ENCODE measurements at regions not wholly inside any gene's neighbourhood (a gene's known extent, or its start where the extent isn't known, plus 50 kb on each side); places are given as distances from the start of the nearest gene placed in this dataset.

DNA sequence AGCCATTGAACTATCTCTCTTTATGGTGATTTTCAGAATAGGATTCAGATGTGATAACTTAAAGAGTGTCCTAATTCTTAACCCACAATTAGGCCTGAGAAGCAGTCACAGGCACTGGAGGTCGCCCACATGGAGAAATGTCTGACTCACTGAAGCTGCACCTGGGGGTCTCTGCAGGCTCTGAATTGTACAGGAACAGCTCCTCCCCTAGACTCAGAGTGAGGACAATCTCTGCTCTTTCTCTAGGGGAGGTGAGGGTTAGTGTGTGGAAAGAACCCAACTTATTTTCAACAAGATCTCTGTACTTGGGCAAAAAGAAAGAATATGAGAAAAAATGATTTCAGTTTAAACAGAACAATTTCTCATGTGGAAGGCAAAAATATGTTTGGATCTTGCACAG is 1124.6 kb downstream of the TMEM121 start:
- TF ChIP-seq EZH2phosphoT487 (IDR thresholded peaks at IDR 0.05; ENCODE audit: insufficient read depth, low read depth) (no peak), EZH2 (IDR thresholded peaks at IDR 0.05; ENCODE audit: insufficient read depth, poor library complexity, severe bottlenecking) (no peak)
